ENCODE measurements at regions not wholly inside any gene's neighbourhood (a gene's known extent, or its start where the extent isn't known, plus 50 kb on each side); places are given as distances from the start of the nearest gene placed in this dataset.
"Not testable (repeated sequence)": the region's sequence is repeated elsewhere in the genome, so short reads cannot be mapped to it uniquely, and the experiment has no call there.

DNA sequence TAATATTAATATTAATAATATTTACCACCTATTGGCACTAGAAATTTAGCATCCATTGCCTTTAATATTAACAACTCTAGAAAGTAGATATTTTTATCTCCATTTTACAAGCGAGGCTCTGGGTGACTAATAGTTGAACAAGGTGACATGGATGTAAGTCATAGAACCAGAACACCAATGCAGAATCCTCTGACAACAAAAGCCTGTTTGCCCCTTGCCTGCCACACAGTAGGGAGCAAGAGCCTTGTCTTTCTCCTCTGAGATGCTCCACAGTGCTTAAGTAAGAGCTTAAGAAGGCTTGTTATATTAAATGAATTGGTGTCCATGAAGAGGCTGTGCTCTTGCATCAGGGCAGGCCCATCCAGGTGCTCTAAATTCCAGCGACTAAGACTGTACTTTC lies 51.2 kb upstream of the LBX1 start:
- no peaks in the 10 kb centered on the region for H3K9me3 Mint-ChIP-seq
- no peak overlapping the region for H3K4me3 Mint-ChIP-seq
- H3K27me3 Mint-ChIP-seq (ENCODE audit: low read depth), result peaks cover 50% of the 10 kb centered on the region
- no peaks in the 10 kb centered on the region for H3K36me3 Mint-ChIP-seq (ENCODE audit: low read depth)
- no peaks in the 10 kb centered on the region for H3K4me1 Mint-ChIP-seq (ENCODE audit: low read depth)
- no peak overlapping the region for H3K27ac Mint-ChIP-seq

DNA sequence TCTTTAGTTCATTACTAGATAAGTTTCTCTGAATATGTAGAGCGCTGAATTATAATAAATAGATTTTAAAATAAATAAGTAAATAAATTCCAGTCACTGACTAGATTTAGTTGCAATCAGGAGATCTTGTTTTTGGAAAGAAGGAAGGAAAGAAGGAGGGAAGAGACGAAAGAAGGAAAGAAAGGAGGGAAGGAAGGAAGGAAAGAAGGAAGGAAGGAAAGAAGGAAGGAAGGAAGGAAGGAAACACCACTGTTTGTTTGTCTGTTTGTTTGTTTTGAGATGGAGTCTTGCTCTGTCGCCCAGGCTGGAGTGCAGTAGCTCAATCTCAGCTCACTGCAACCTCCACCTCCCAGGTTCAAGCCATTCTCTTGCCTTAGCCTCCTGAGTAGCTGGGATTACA lies 51.7 kb upstream of the LBX1 start:
- H3K9me3 Mint-ChIP-seq; H3K4me3 Mint-ChIP-seq; H3K4me1 Mint-ChIP-seq (ENCODE audit: low read depth); H3K36me3 Mint-ChIP-seq (ENCODE audit: low read depth); H3K27ac Mint-ChIP-seq: not testable (repeated sequence)
- H3K27me3 Mint-ChIP-seq (ENCODE audit: low read depth), result peaks cover 54% of the 10 kb centered on the region

DNA sequence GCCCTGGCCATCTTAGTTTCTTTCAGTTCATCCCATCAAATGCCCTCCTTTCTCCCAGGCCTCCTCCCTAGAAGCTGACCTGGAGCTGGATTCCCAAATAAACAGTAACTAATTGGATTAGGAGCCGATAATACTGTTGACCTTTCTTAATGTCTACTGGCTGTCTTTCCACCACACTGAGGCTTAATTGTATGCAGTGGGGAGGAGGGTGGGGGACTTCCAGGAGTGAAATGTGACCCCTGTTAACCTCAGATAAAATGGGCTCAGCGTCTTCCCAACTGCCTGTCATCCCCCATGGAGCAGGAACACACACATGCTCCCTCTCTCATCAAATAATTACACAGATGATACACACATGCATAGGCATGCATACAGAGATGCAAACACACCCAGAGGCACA lies 53.7 kb upstream of the LBX1 start:
- Mint-ChIP-seq H3K27me3 (ENCODE audit: low read depth) (peaks cover 71% of the 10 kb centered on the region), H3K4me3 (no peak overlapping the region)

DNA sequence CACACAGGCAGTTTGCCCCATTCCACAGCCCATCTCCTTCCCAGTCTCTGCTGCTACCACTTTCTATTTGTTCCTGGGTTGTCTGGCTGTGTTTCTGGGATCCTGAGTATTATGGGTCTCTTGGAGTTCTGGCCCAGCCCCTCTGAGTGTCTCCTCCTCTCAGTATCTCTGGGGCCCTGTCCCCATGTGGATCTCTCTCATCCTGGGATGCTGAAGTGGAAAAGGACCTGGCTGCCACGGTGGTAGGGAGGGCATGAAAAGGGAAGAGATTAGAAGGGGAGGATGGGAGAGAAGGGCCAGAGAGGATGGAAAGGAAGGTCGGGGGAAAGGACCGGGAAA lies 54.5 kb upstream of the LBX1 start:
- no peaks in the 10 kb centered on the region for H3K9me3 Mint-ChIP-seq
- no peaks in the 10 kb centered on the region for H3K4me1 Mint-ChIP-seq (ENCODE audit: low read depth)
- H3K27ac Mint-ChIP-seq, result no peak overlapping the region
- H3K36me3 Mint-ChIP-seq (ENCODE audit: low read depth), result no peaks in the 10 kb centered on the region
- no peak overlapping the region for H3K4me3 Mint-ChIP-seq
- peaks cover 75% of the 10 kb centered on the region for H3K27me3 Mint-ChIP-seq (ENCODE audit: low read depth)

More for the DNA sequence above, 53.7 kb upstream of the LBX1 start:
- Mint-ChIP-seq H3K36me3 (ENCODE audit: low read depth) (no peaks in the 10 kb centered on the region), H3K27ac (no peak overlapping the region), H3K9me3 (no peaks in the 10 kb centered on the region), H3K4me1 (ENCODE audit: low read depth) (no peaks in the 10 kb centered on the region)

DNA sequence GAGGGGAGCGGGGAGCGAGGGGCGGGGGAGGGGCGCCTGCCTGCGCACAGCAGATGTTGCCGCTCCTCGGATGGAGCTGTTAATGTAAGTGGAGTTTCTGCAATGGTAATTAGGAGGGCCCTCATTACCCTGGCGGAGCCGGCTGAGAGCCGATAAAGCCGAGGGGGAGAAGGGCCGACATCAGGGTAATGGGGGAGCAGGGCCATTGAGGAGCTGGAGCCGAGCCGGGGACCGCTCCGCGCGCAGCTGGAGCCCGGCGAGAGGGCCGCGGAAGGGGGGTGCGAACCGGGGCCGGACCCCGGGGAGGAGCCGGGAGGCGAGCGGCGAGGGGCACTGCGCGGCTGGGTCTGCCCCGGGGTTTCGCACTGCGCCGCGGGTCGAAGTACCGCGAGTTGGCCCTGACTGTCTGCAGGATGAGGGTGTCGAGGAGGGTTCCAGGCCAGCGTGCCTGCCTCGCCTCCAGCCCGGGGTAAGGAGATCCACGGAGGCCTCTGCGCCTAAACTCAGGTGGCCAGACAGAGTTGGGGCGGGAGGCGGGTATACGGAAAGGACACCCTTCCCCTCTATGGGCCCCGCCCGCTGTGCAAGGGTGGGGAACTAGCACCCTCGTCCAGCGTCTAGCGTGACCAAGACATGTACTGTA lies 55.0 kb upstream of the LBX1 start:
- Mint-ChIP-seq H3K27ac (no peak overlapping the region), H3K9me3 (no peaks in the 10 kb centered on the region), H3K4me3 (no peak overlapping the region)

DNA sequence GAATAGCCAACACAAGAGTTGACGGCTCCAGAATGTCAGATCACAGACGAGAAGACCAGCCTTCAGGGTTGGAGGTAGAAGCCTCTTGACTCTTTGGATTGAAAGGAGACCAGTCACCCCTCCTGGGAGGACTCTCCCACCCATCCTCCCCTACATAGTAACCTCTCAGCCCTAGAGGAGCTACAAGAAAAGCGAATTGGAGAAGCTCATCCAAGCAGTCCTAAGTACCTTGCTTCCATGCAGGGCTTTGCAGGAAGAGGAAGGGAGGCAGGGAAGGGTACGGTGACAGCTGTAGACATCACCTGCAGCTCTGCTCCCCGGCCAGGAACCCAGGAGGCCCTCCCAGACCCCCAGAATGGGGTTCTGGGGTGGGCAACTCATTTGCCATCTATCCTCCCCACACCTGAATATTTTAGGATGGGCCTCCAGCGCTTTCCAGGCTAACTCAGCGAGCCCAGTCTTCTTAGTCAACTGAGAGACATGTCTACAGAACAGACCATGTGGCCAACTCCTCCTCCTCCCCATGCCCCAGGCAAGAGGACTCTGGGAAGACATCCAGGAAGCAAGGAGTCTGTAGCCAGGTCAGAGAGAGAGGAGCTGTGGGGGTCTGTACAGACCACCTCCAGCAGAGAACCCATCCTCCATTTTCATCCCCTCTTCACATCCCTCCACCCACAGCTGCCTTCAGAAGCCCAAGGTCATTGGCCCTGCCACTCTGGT lies 55.6 kb upstream of the LBX1 start:
- H3K4me1 Mint-ChIP-seq (ENCODE audit: low read depth), result no peaks in the 10 kb centered on the region
- no peak overlapping the region for H3K4me3 Mint-ChIP-seq
- no peaks in the 10 kb centered on the region for H3K9me3 Mint-ChIP-seq
- H3K27ac Mint-ChIP-seq, result no peak overlapping the region
- H3K36me3 Mint-ChIP-seq (ENCODE audit: low read depth), result no peaks in the 10 kb centered on the region
- peaks cover 80% of the 10 kb centered on the region for H3K27me3 Mint-ChIP-seq (ENCODE audit: low read depth)

More for the DNA sequence above, 55.0 kb upstream of the LBX1 start:
- Mint-ChIP-seq H3K27me3 (ENCODE audit: low read depth) (peaks cover 74% of the 10 kb centered on the region), H3K4me1 (ENCODE audit: low read depth) (no peaks in the 10 kb centered on the region), H3K36me3 (ENCODE audit: low read depth) (no peaks in the 10 kb centered on the region)

DNA sequence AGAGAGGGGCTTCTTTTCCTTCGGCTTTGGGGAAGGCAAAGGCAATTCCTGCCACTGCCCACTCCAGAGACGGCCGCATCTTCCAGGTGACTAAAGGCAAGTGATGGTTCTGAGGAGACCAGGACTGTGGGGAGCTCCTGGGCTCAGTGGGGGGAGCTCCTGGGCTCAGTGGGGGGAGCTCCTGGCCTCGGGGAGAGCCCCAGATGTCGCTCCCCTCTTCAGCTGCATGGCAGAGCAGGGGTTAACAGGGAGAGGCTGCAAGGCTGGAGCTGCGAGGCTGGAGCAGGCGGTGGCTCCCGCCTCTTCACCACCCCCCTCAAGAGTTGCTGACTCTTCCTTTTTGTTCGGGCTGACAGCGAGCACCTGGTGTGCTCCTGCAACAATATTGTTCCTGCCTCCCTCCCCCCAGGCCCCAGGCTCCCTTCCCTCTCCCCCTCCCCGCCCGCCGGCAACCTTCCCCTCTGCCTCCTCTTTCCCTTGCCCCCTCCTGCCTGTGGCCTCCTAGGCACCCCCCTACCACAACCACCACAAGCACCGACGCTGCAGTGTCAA lies 56.3 kb upstream of the LBX1 start:
- H3K4me1 Mint-ChIP-seq (ENCODE audit: low read depth), result peaks cover 1% of the 10 kb centered on the region
- no peaks in the 10 kb centered on the region for H3K9me3 Mint-ChIP-seq
- no peak overlapping the region for H3K27ac Mint-ChIP-seq
- H3K27me3 Mint-ChIP-seq (ENCODE audit: low read depth), result peaks cover 87% of the 10 kb centered on the region
- no peak overlapping the region for H3K4me3 Mint-ChIP-seq
- H3K36me3 Mint-ChIP-seq (ENCODE audit: low read depth), result no peaks in the 10 kb centered on the region

DNA sequence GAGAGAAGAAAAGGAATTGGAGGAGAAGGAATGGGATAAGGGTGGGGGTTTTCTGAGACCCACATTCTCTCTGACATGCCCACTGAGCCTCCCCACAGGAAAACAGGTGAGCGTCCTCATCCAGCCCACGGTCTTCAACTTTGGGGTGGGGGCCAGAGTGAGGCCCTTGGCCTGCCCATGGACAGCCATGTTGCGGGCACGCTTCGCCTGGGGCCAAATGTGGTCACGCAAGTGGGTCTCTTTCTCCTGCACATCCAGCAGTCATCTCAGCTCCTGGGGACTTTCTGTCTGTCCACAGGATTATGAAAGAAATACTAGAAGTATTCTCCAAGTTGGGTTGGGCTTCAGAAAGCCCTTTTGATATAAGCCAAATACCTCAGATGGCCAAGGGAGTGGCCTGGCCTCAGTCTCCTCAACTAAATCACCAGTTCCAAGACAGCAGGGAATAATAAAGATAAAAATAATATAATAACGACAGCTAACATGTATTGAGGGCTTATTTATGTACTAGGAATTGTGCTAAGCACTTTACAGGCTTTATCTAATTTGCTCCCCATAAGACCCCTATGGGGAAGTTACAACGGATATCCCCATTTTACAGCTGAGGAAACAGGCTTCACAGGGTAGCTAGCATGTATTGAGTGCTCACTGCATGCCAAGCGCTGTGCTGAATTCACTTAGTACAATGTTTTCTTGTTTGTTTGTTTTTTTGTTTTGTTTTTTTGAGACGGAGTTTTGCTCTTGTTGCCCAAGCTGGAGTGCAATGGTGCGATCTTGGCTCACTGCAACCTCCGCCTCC lies 57.2 kb upstream of the LBX1 start:
- no peak overlapping the region for H3K27ac Mint-ChIP-seq
- no peak overlapping the region for H3K4me3 Mint-ChIP-seq
- H3K4me1 Mint-ChIP-seq (ENCODE audit: low read depth), result peaks cover 1% of the 10 kb centered on the region
- peaks cover 90% of the 10 kb centered on the region for H3K27me3 Mint-ChIP-seq (ENCODE audit: low read depth)
- H3K9me3 Mint-ChIP-seq, result no peaks in the 10 kb centered on the region
- no peaks in the 10 kb centered on the region for H3K36me3 Mint-ChIP-seq (ENCODE audit: low read depth)

DNA sequence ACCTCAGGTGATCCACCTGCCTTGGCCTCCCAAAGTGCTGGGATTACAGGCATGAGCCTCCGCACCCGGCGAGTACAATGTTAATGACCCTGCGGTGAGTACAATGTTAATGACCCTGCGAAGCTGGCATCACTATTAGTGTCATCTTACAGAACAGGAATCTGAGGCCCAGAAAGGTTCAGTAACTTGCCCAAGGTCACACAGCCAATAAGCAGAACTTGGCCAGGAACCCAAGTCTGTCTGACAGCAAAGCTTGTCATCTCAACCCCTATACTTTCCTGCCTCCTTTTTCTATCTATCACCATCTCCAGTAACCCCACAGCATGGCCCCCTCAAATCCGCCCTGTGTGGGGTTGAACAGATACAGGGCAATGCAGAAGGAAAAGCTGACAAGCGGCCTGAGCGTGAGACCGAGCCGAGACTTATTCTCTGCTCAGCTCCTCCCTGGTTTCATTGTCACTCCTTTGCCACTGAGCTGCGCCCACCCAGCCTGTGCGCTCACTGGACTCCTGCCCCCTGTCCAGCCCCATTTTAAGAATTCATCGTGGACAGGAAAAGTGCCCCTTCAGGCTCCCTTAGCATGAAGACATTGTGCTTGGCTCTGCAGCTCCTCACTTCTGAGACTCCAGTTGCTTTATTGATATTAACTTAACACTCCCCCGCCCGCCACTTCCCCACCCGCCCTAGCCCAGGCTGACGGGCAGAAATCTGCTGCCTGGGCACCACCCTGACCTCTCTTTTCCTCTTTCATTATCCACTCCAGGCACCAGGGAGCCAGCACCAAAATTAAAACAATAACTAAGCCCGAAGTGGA lies 58.1 kb upstream of the LBX1 start:
- Mint-ChIP-seq H3K27me3 (ENCODE audit: low read depth) (peaks cover 86% of the 10 kb centered on the region), H3K36me3 (ENCODE audit: low read depth) (no peaks in the 10 kb centered on the region), H3K27ac (no peak overlapping the region)

DNA sequence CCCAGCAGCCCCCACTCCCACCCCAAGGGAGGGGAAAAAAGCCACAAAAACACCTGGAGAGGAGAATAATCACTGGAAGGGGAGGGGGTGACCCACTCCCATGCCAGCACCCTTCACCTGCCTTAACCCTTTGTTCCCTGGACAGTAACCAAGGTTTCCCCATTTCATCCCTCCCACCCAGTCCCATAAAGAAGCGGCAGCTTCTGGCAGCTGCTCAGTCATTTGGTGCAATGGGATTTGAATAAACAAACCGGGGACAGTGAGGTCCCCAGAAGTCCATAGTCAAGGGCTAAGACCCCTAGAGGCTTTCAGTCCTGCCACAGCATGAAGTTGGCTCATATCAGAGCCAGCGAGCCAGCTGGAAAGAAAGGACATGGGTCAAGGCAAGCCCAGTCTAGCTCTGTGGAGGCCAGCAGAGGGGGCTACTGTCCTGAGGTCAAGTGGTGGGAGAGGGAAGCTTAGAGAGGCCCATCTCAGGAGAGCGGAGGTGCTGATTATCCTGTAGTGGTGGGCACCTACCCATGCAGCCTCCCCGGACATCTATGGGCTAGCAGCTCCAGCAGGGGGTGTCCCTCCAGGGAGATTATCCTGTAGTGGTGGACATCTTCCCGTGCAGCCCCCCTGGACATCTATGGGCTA lies 58.9 kb upstream of the LBX1 start:
- Mint-ChIP-seq H3K4me1 (ENCODE audit: low read depth) (peaks cover 3% of the 10 kb centered on the region), H3K36me3 (ENCODE audit: low read depth) (no peaks in the 10 kb centered on the region), H3K27me3 (ENCODE audit: low read depth) (peaks cover 84% of the 10 kb centered on the region), H3K27ac (no peak overlapping the region), H3K4me3 (no peak overlapping the region), H3K9me3 (no peaks in the 10 kb centered on the region)

More for the DNA sequence above, 58.1 kb upstream of the LBX1 start:
- H3K9me3 Mint-ChIP-seq, result no peaks in the 10 kb centered on the region
- peaks cover 3% of the 10 kb centered on the region for H3K4me1 Mint-ChIP-seq (ENCODE audit: low read depth)
- no peak overlapping the region for H3K4me3 Mint-ChIP-seq

DNA sequence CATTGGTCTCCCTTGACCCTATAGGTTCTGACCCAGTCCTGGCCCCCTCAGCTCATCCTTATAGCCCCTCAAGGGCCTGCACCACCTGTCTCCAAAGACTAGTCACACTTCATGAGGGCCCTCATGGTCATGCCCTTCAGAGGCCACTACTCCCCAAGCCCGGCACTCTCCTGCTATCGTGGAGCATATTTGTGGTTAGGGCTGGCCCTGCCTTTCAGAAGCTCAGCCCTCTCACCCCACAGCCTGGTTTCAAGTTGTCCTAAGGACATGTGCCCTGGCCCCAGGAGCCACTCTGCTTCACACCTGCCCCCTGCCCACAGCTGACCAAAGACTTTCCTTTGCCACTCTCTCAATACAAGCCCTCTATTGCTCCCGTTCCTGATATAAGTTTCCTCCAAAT lies 60.3 kb upstream of the LBX1 start:
- peaks cover 84% of the 10 kb centered on the region for H3K27me3 Mint-ChIP-seq (ENCODE audit: low read depth)
- H3K36me3 Mint-ChIP-seq (ENCODE audit: low read depth), result no peaks in the 10 kb centered on the region
- no peaks in the 10 kb centered on the region for H3K9me3 Mint-ChIP-seq

DNA sequence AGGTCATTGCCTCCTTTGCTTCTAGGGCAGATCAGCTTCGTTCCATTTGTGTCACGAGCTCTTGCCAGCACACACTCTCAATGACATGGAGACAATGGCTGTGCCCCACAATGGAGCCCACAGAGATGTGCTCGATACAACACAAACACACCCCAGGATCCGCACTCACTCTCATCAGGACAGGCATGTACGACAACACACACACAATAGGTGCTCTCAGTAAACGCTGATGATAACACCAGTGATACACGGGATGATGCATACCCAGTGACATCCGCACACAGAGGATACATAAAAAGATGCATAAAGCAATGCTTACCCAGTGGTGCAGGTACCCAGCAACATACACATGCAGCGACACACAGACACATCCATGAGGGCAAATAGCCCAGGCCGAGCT lies 61.2 kb upstream of the LBX1 start:
- Mint-ChIP-seq H3K9me3 (no peaks in the 10 kb centered on the region), H3K4me1 (ENCODE audit: low read depth) (peaks cover 3% of the 10 kb centered on the region), H3K36me3 (ENCODE audit: low read depth) (no peaks in the 10 kb centered on the region)

More for the DNA sequence above, 60.3 kb upstream of the LBX1 start:
- Mint-ChIP-seq H3K4me3 (no peak overlapping the region), H3K4me1 (ENCODE audit: low read depth) (peaks cover 3% of the 10 kb centered on the region), H3K27ac (no peak overlapping the region)

DNA sequence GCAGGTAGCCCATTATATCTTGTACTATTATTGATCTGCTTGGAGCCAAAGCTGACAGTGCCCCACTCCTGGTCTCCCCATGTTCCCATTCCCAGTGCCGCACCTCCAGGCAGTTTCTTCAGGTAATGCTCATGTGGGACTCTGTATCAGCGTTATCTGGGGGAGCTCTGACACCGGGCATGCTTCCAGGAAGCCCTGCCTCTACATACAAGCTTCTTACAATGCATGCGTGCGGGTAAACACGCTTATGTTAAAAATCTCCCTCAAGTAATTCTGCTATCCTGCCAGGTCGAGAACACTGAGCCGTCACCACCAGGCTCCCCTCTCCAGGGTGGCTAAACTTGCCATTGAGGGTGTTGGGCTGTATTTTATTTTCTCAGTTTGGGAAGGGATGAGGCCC lies 61.6 kb upstream of the LBX1 start:
- no peaks in the 10 kb centered on the region for H3K9me3 Mint-ChIP-seq
- no peak overlapping the region for H3K4me3 Mint-ChIP-seq
- H3K27ac Mint-ChIP-seq, result no peak overlapping the region
- H3K27me3 Mint-ChIP-seq (ENCODE audit: low read depth), result peaks cover 83% of the 10 kb centered on the region
- peaks cover 3% of the 10 kb centered on the region for H3K4me1 Mint-ChIP-seq (ENCODE audit: low read depth)
- no peaks in the 10 kb centered on the region for H3K36me3 Mint-ChIP-seq (ENCODE audit: low read depth)

More for the DNA sequence above, 61.2 kb upstream of the LBX1 start:
- H3K4me3 Mint-ChIP-seq, result no peak overlapping the region
- H3K27ac Mint-ChIP-seq, result no peak overlapping the region
- peaks cover 83% of the 10 kb centered on the region for H3K27me3 Mint-ChIP-seq (ENCODE audit: low read depth)

All from T-helper 1 cell treated with Interleukin-12 subunit alpha and Interleukin-12 subunit beta and Interleukin-4 antibody, amounts not matched to agents 30 μg/mL and 1 μg/mL, for 36 hours (primary cell).